Astrocyte (in vitro differentiated cells and primary cell): ENCODE measurements at regions not wholly inside any gene's neighbourhood (a gene's known extent, or its start where the extent isn't known, plus 50 kb on each side); places are given as distances from the start of the nearest gene placed in this dataset.

ENCODE experiments used
- DNase-seq: peaks from one replicate; pipeline ENCODE4 v3.0.0-alpha.2; 2010; ENCODE audit warnings: low read depth
- FAIRE-seq: peaks from 2 replicates; lab custom pipeline; 2011; peaks lifted over from hg19 to GRCh38; lab: Jason Lieb, UNC
- H2AFZ ChIP-seq: 2 replicates; pipeline ENCODE4 v1.6.0; 2012; ENCODE audit warnings: low read depth, low read length, inconsistent platforms
- H3K27ac ChIP-seq: 2 replicates; pipeline ENCODE4 v1.5.1; 2011; ENCODE audit warnings: low read depth, low read length, inconsistent platforms
- H3K27me3 ChIP-seq: 2 replicates; pipeline ENCODE4 v1.6.0; 2011; ENCODE audit warnings: low read length, inconsistent platforms; ENCODE audit not compliant: insufficient read depth
- H3K36me3 ChIP-seq: 2 replicates; pipeline ENCODE4 v1.5.1; 2011; ENCODE audit warnings: low read length, inconsistent platforms; ENCODE audit not compliant: insufficient read depth
- H3K4me1 ChIP-seq: 2 replicates; pipeline ENCODE4 v1.5.1; 2011; ENCODE audit warnings: low read length, inconsistent platforms; ENCODE audit not compliant: insufficient read depth
- H3K4me2 ChIP-seq: 2 replicates; pipeline ENCODE4 v1.6.0; 2012; ENCODE audit warnings: low read length, inconsistent platforms
- H3K4me3 ChIP-seq: 2 replicates; pipeline ENCODE4 v1.5.1; 2011; ENCODE audit warnings: low read depth, mild to moderate bottlenecking, low read length, inconsistent platforms; ENCODE audit not compliant: insufficient read depth
- H3K79me2 ChIP-seq: 2 replicates; pipeline ENCODE4 v1.6.0; 2012; ENCODE audit warnings: mild to moderate bottlenecking, low read length, inconsistent platforms; ENCODE audit not compliant: insufficient read depth
- H3K9ac ChIP-seq: 2 replicates; pipeline ENCODE4 v1.6.0; 2012; ENCODE audit warnings: mild to moderate bottlenecking, low read length, inconsistent platforms
- H3K9me3 ChIP-seq: 2 replicates; pipeline ENCODE4 v1.5.1; 2012; ENCODE audit warnings: low read depth, mild to moderate bottlenecking, low read length, inconsistent platforms; ENCODE audit not compliant: insufficient read depth
- H4K20me1 ChIP-seq: 2 replicates; pipeline ENCODE4 v1.6.0; 2012; ENCODE audit warnings: low read length, inconsistent platforms; ENCODE audit not compliant: insufficient read depth
- H3K27ac Mint-ChIP-seq: one replicate; pipeline ENCODE4 v1.8.0; 2021; ENCODE audit warnings: mild to moderate bottlenecking, mixed read lengths; ENCODE audit not compliant: unreplicated experiment
- H3K27me3 Mint-ChIP-seq: one replicate; pipeline ENCODE4 v1.8.0; 2021; ENCODE audit warnings: low read depth, mixed read lengths; ENCODE audit not compliant: unreplicated experiment
- H3K36me3 Mint-ChIP-seq: one replicate; pipeline ENCODE4 v1.8.0; 2021; ENCODE audit warnings: low read depth, mixed read lengths; ENCODE audit not compliant: unreplicated experiment
- H3K4me1 Mint-ChIP-seq: one replicate; pipeline ENCODE4 v1.8.0; 2021; ENCODE audit warnings: low read depth, mixed read lengths; ENCODE audit not compliant: unreplicated experiment
- H3K4me3 Mint-ChIP-seq: one replicate; pipeline ENCODE4 v1.8.0; 2021; ENCODE audit warnings: mild to moderate bottlenecking, moderate library complexity, mixed read lengths; ENCODE audit not compliant: unreplicated experiment
- H3K9me3 Mint-ChIP-seq: one replicate; pipeline ENCODE4 v1.8.0; 2021; ENCODE audit warnings: mild to moderate bottlenecking, mixed read lengths; ENCODE audit not compliant: unreplicated experiment
- EZH2 ChIP-seq: IDR thresholded peaks from 2 replicates; pipeline ENCODE4 v1.6.1; 2012; ENCODE audit warnings: mild to moderate bottlenecking, low read length, inconsistent platforms; ENCODE audit not compliant: insufficient read depth
- TF ChIP-seq, protein P1 (sequence below): IDR thresholded peaks from 2 replicates; pipeline ENCODE4 v1.5.1; 2011; ENCODE audit warnings: low read depth, mild to moderate bottlenecking, inconsistent platforms, low read length, moderate library complexity; ENCODE audit not compliant: insufficient read depth

- Histone ChIP-seq H3K4me2 (no peak overlapping the region), H3K9me3 (no peaks in the 10 kb centered on the region), H3K79me2 (no peaks in the 10 kb centered on the region), H3K9ac (no peak overlapping the region), H3K36me3 (no peaks in the 10 kb centered on the region), H4K20me1 (no peaks in the 10 kb centered on the region), H3K27ac (no peak overlapping the region), H3K4me3 (no peak overlapping the region), H2AFZ (no peak overlapping the region), H3K4me1 (no peaks in the 10 kb centered on the region), H3K27me3 (no peaks in the 10 kb centered on the region)
- H3K4me3 Mint-ChIP-seq = no peak overlapping the region
- peak overlapping the region; percentile 86 for H3K27ac Mint-ChIP-seq
- peaks cover 12% of the 10 kb centered on the region for H3K4me1 Mint-ChIP-seq
- H3K27me3 Mint-ChIP-seq = peaks cover 4% of the 10 kb centered on the region
- no peak for DNase-seq
- TF ChIP-seq, protein P1, sequence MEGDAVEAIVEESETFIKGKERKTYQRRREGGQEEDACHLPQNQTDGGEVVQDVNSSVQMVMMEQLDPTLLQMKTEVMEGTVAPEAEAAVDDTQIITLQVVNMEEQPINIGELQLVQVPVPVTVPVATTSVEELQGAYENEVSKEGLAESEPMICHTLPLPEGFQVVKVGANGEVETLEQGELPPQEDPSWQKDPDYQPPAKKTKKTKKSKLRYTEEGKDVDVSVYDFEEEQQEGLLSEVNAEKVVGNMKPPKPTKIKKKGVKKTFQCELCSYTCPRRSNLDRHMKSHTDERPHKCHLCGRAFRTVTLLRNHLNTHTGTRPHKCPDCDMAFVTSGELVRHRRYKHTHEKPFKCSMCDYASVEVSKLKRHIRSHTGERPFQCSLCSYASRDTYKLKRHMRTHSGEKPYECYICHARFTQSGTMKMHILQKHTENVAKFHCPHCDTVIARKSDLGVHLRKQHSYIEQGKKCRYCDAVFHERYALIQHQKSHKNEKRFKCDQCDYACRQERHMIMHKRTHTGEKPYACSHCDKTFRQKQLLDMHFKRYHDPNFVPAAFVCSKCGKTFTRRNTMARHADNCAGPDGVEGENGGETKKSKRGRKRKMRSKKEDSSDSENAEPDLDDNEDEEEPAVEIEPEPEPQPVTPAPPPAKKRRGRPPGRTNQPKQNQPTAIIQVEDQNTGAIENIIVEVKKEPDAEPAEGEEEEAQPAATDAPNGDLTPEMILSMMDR = no peak
- TF ChIP-seq EZH2 = no peak
- no peak for FAIRE-seq
- H3K36me3 Mint-ChIP-seq = no peaks in the 10 kb centered on the region
- peaks cover 6% of the 10 kb centered on the region for H3K9me3 Mint-ChIP-seq
These were observed 407.9 kb downstream of the TECRL start for GRCh38 chr4:64001229-64001898.

- H3K4me1 Mint-ChIP-seq = peaks cover 12% of the 10 kb centered on the region
- DNase-seq (no peak), FAIRE-seq (no peak)
- H3K4me3 Mint-ChIP-seq = no peak overlapping the region
- Histone ChIP-seq H3K27ac (no peak overlapping the region), H3K36me3 (no peaks in the 10 kb centered on the region), H3K9me3 (no peaks in the 10 kb centered on the region), H4K20me1 (no peaks in the 10 kb centered on the region), H3K27me3 (no peaks in the 10 kb centered on the region), H3K4me3 (no peak overlapping the region), H3K4me2 (no peak overlapping the region), H3K79me2 (no peaks in the 10 kb centered on the region), H3K9ac (no peak overlapping the region), H2AFZ (no peak overlapping the region), H3K4me1 (no peaks in the 10 kb centered on the region)
- TF ChIP-seq, protein P1 = no peak
- TF ChIP-seq EZH2 = no peak
- no peaks in the 10 kb centered on the region for H3K36me3 Mint-ChIP-seq
- H3K27me3 Mint-ChIP-seq = peaks cover 4% of the 10 kb centered on the region
- H3K9me3 Mint-ChIP-seq = peaks cover 6% of the 10 kb centered on the region
- no peak overlapping the region for H3K27ac Mint-ChIP-seq
These were observed 409.0 kb downstream of the TECRL start for GRCh38 chr4:64000241-64000640.

GRCh38 chr4:63986253-63986652, 423.0 kb downstream of the TECRL start:
- no peak overlapping the region for H3K4me3 Mint-ChIP-seq
- Histone ChIP-seq H3K27ac (no peak overlapping the region), H3K27me3 (no peaks in the 10 kb centered on the region), H4K20me1 (no peaks in the 10 kb centered on the region), H3K79me2 (no peaks in the 10 kb centered on the region), H3K4me3 (no peak overlapping the region), H2AFZ (no peak overlapping the region), H3K36me3 (no peaks in the 10 kb centered on the region), H3K9me3 (peaks cover 7% of the 10 kb centered on the region), H3K4me2 (no peak overlapping the region), H3K4me1 (no peaks in the 10 kb centered on the region), H3K9ac (no peak overlapping the region)
- TF ChIP-seq, protein P1 = no peak
- TF ChIP-seq EZH2 = no peak
- no peaks in the 10 kb centered on the region for H3K4me1 Mint-ChIP-seq
- DNase-seq (no peak), FAIRE-seq (no peak)
- H3K9me3 Mint-ChIP-seq = peaks cover 10% of the 10 kb centered on the region
- no peak overlapping the region for H3K27ac Mint-ChIP-seq
- H3K27me3 Mint-ChIP-seq = no peaks in the 10 kb centered on the region
- no peaks in the 10 kb centered on the region for H3K36me3 Mint-ChIP-seq
